Superior temporal gyrus (tissue), 1 donor: ENCODE measurements at regions not wholly inside any gene's neighbourhood (a gene's known extent, or its start where the extent isn't known, plus 50 kb on each side); places are given as distances from the start of the nearest gene placed in this dataset.
"Not testable (repeated sequence)": the region's sequence is repeated elsewhere in the genome, so short reads cannot be mapped to it uniquely, and the experiment has no call there.

Experiments used
- DNase-seq: peaks from one replicate; pipeline ENCODE4 v3.0.0-alpha.2; 2016; ENCODE audit errors: extremely low spot score

- DNase-seq = not testable (repeated sequence)
Observed at GRCh38 chr14:19169561-19170362, 202.5 kb downstream of the POTEM start.

GRCh38 chr14:19172745-19173144, 205.5 kb downstream of the POTEM start:
- not testable (repeated sequence) for DNase-seq

GRCh38 chr14:19173188-19173587, 206.0 kb downstream of the POTEM start:
- DNase-seq = not testable (repeated sequence)

- DNase-seq = not testable (repeated sequence)
Observed at GRCh38 chr14:19177435-19177834, 210.2 kb downstream of the POTEM start.

GRCh38 chr14:19180297-19180696, 213.1 kb downstream of the POTEM start:
- DNase-seq = not testable (repeated sequence)

- not testable (repeated sequence) for DNase-seq
Observed at GRCh38 chr14:19180881-19181280, 213.6 kb downstream of the POTEM start.

GRCh38 chr14:19195146-19195545, 227.9 kb downstream of the POTEM start:
- DNase-seq = not testable (repeated sequence)

GRCh38 chr14:19197488-19198234, 230.4 kb downstream of the POTEM start:
- DNase-seq = not testable (repeated sequence)

GRCh38 chr14:19198341-19198740, 231.1 kb downstream of the POTEM start:
- DNase-seq = not testable (repeated sequence)

- not testable (repeated sequence) for DNase-seq
Observed at GRCh38 chr14:19201394-19202052, 232.6 kb downstream of the POTEG start.

- DNase-seq = not testable (repeated sequence)
Observed at GRCh38 chr14:19202053-19202442, 232.1 kb downstream of the POTEG start.

GRCh38 chr14:19203250-19203972, 230.7 kb downstream of the POTEG start:
- not testable (repeated sequence) for DNase-seq

- not testable (repeated sequence) for DNase-seq
Observed at GRCh38 chr14:19204827-19205226, 229.3 kb downstream of the POTEG start.

- not testable (repeated sequence) for DNase-seq
Observed at GRCh38 chr14:19216480-19216879, 217.7 kb downstream of the POTEG start.

- DNase-seq = not testable (repeated sequence)
Observed at GRCh38 chr14:19219423-19219822, 214.7 kb downstream of the POTEG start.

- not testable (repeated sequence) for DNase-seq
Observed at GRCh38 chr14:19231421-19231820, 202.7 kb downstream of the POTEG start.

- DNase-seq = not testable (repeated sequence)
Observed at GRCh38 chr14:19234059-19234458, 200.1 kb downstream of the POTEG start.

GRCh38 chr14:19237656-19238055, 196.5 kb downstream of the POTEG start:
- DNase-seq = not testable (repeated sequence)

- not testable (repeated sequence) for DNase-seq
Observed at GRCh38 chr14:19238584-19238983, 195.6 kb downstream of the POTEG start.

GRCh38 chr14:19239981-19240380, 194.2 kb downstream of the POTEG start:
- DNase-seq = not testable (repeated sequence)

GRCh38 chr14:19240387-19240786, 193.8 kb downstream of the POTEG start:
- DNase-seq = not testable (repeated sequence)
